ENCODE measurements at regions not wholly inside any gene's neighbourhood (a gene's known extent, or its start where the extent isn't known, plus 50 kb on each side); places are given as distances from the start of the nearest gene placed in this dataset.

GRCh38 chr7:101729241-101729883, 88.1 kb upstream of the CUX1 start:
- TF ChIP-seq POLR2A (IDR thresholded peaks at IDR 0.05; ENCODE audit: low read depth, low read length) (no peak), POLR2AphosphoS5 (IDR thresholded peaks at IDR 0.05; ENCODE audit: low read depth, low read length) (no peak), TAF1 (IDR thresholded peaks at IDR 0.05; ENCODE audit: low read depth, low read length) (no peak), SPI1 (IDR thresholded peaks at IDR 0.05; ENCODE audit: low read depth, low read length) (no peak), PAX5 (IDR thresholded peaks at IDR 0.05; ENCODE audit: insufficient read depth, low read length, severe bottlenecking) (no peak), POU2F2 (IDR thresholded peaks at IDR 0.05; ENCODE audit: low read depth, low read length) (no peak)
